ENCODE measurements at regions not wholly inside any gene's neighbourhood (a gene's known extent, or its start where the extent isn't known, plus 50 kb on each side); places are given as distances from the start of the nearest gene placed in this dataset.

DNA sequence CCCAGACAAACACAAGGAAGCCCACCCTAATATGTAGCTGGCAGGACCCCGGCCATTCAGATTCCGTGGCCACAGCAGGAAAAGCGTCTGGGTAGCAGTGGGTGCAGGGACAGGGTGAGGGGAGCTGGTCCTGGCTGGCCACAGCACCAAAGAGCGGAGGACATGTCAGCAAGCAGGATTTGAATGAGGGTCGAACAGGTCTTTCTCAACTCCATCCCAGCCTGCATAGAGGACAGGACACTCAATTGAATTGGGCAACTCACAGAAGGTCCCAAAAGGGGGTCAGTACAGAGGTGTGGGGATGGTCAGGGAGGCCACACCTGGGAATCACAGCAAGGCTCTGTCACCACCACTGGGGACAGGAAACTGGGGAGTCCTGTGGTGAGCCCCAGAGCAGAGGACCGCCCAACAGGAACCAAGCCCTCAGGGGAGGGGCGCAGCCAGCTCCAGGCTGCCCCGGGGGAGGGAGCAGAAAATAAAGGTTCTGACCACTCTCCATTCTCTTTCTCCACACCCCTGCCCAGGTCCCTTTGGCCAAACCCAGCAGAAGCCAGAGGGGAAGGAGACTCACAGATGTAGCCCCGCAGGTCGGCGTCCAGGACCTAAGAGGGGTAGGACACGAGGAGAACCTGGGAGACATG is 108.7 kb upstream of the PPP2R2D start:
- no peak for DNase-seq (ENCODE audit: low read depth in 2 of 2)

DNA sequence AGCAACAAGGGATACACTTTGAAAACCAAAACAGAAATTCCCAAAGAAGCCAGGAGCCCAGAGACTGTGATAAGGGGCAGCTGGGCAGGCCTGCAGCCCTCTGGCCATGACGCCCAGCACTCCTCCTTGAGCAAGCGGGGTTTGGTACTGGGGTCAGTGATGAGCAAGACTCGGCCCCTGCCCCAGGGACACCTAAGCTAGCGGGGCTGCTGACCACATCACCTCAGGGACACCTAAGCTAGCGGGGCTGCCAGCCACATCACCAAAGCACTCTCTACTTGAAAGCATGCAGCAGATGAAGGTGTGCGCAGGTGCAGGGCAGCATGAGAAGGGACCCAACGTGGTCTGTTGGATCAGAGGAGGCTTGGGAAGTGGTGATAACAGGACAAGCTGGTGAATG is 108.0 kb upstream of the PPP2R2D start:
- no peak for DNase-seq (ENCODE audit: low read depth in 2 of 2)

DNA sequence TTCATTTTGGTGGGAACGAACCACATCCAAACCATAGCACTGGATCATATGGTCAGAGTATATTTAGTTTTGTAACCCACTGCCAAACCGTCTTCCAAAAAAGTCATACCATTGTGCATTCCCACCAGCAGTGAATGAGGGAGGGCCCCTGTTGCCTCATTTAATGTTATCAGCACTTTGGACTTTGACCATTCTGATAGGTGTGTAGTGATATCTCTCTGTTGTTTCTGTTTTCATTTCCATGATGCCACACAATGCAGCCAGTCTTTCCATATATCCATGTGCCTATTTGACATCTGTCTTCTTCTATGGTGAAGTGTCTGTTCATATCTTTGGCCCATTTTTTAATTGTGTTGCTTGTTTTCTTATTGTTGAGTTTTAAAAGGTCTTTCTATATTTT is 105.0 kb upstream of the PPP2R2D start:
- no peak for DNase-seq (ENCODE audit: low read depth in 2 of 2)

DNA sequence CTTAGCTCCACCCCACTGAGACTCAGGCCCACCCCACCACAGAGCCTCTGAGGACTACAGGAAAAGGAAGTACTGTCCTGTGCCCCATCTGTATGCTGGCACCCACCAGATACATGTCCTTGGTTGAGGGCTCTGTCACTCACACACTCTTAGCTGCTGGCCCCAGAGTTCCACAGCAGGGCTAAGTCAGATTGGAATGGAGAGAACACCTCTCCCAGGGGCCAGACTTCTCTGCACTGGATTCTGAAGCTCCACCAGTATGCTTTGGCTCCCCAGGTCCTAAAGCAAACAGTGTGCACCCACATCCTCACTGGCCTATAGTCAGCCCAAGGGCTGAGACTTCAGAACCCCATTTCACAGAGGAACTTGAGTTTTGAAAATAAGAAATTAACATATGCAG is 103.2 kb upstream of the PPP2R2D start:
- DNase-seq (ENCODE audit: low read depth in 2 of 2) = no peak

DNA sequence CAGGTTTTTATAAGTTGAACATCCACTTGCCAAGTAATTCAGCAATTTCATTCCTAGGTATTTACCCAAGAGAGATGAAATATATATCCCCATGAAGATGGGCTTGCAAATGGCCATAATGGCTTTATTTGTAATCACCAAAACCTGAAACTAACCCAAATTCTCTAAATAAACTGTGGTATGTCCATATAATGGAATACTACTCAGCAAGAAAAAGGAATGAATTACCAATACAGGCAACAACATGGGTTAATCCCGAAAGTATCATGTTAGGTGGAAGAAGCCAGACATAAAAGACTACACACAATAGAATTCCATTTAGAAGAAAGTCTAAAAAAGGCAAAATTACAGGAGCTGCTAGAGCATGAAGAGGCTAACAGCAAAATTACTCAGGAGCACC is 101.4 kb upstream of the PPP2R2D start:
- DNase-seq (ENCODE audit: low read depth in 2 of 2) = no peak

DNA sequence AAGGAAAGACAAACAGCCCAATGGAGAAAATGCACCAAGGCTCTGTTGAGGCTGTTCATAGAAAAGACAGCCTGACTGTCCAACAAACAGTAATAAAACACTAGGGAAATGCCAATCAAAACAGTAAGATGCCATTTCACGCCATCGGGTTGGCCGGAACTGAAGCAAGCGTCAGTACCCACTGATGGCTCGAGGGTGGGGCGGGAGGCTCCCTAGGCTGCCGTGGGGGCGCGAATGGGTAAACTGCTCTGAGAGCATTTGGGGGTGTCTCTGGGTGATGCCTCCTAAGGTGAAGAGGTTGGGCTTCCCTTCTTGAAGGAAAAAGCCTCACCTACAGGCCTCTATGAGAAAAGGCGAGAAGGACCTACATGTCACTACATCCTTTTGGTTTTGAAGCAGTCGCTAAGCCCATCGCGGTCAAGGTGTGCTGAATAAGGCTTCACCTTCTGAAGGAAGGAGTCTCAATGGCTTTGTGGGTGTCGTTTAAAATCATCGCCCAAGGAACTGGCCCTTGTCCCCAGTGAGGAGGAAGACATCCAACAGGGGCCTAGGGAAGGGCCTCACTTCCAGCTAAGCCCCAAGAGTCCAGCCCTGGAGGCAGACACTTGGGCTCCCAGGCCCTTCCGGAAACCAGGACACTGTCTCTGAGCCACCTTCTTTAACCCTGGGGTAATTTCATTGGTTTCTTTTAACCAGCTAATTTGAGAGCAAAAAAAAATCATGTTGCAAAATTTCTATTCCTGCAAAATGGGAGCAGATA is 98.5 kb upstream of the PPP2R2D start:
- DNase-seq (ENCODE audit: low read depth in 2 of 2) = no peak

DNA sequence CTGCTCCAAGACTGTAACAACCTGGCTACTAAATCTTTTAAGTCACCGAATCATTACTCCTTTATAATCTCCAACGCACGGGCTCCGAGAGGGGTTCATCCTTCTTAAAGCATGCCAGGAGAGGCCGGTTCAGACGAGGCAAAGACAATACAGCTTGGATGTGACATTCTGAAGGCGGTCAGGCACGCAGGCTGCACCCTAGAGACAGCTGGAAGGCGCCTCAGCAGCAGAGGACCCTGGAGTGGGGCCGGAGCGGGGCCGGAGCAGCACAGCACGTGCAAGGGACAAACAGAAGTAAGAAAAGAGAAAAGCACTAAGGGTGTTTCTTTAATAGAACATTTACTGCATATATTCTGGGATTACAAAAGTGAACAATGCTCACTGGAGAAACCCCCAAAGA is 97.8 kb upstream of the PPP2R2D start:
- DNase-seq (ENCODE audit: low read depth in 2 of 2) = no peak

DNA sequence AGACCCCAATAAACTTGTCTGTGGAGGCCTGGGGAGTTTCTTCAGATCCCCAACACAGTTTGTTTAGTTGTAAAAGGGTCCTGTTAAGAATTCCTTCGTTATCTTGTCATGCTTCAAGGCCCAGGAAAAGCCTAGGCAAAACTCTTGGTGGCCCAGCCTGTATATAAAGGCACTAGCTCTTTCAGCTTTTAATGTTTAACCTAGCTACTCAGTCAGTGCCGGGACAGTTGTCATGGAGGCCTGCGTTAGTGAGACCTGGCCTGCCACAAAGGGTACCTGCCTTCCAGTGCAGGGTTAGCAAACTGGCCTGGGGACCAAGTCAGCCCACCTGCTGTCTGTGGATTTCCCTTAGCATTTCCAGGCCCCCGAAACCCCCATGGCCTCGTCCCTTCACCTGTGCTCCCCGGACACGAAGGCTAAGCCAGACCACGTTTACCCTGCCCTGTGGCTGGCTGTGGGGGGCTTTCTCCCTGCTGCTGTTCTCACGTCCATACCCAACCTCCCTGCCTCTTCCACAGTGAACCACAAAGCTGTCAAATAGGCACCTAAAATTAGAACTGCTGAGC is 96.9 kb upstream of the PPP2R2D start:
- DNase-seq (ENCODE audit: low read depth in 2 of 2) = no peak

DNA sequence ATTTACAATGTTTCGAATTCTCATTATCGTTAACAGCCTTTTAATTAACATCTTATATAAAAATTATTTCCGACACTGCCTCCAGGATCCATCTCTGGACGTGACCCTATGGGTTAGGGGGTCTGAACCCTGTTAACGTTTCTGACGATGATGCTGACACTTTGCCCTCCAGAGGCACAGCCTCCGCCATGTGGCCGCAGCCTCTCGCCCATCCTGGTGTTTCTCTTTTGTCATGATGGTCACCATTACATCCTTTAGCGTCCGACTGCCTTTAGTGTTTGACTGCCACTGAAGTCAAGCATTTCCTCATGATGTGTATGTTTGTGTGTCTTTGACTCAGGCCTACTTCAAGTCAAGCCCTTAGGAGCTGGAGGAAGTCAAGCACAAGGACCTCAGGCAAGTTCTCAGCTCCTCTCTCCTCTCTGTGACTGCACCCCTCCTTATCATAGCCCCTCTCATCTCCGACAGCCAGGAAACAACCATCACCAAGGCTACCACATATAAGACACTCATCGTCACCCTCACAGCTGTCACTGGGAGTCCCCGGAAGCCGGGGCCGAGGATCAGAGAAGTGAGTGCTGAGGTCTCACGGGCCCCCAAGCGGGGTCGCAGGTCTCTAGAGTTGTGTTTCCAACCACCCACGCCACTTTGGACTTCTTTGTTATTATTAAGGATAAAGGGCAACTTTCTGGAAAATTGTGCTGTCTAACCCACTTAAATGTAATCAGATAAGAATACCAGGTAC is 96.1 kb upstream of the PPP2R2D start:
- DNase-seq (ENCODE audit: low read depth in 2 of 2) = no peak

DNA sequence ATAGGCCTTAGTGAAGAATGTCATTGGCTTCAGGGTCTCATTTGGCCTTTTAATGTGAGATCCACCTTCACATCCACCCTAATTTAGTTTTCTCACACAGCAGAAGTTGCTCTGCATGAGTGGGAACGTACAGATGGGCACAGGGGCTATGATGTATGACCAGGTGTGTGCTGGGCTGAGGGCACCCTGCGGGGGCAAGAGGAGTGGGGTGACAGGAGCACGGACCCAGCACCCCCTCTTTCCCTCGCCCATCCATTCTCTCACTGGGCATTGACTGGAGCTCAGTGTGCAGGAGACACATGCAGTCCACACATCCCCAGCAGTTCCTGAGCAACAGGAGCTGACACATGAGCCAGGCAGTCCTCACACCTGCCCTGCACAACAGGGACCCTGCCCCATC is 95.1 kb upstream of the PPP2R2D start:
- no peak for DNase-seq (ENCODE audit: low read depth in 2 of 2)

DNA sequence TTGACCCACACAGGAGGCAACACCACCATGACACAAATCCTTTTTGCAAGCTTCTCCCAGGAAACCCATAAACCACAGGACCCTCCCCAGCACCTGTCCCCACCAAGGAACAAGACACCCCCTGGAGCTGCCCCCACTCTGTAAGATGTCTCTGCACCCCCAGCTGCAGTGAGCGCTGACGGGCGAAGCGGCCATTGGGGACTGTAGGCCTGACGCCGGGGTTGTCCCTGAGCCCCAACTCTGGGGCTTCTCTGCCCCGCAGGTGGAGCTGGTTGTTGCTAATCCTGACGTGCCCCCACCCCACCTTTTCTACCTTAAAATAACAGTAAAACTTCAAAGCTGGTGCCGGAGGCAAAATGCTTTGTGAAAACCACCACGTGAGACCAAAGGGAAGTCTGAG is 94.7 kb upstream of the PPP2R2D start:
- no peak for DNase-seq (ENCODE audit: low read depth in 2 of 2)

DNA sequence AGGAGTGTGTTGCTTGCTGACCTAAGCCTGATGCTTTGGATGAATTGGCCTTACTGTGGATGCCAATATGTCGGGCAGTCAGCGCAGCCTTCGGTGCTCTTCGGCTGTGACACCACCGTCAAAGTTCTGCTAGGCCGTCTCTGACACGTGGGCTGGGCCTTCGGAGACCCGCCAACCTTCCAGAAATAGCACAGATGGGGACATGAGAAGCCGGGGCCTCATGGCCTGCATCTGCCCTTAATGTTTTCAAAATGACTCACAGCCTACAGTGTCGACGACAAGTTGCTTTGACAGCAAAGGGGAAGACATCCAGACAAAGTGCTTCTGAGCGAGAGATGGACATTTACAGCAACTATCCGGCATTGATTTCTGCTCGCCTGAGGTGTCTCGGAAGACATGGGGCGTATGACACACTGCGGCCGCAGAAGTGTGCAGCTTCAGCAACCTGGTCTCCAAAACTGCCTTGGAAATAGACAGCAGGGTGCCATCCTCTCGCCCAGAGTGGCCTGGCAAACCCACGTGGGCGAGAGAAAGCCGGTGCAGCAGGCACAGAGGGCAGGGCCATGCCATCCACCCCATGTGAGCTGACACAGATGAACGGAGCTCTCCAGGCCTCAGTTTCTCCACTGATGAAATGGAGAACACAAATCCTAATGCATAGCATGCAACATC is 94.0 kb upstream of the PPP2R2D start:
- no peak for DNase-seq (ENCODE audit: low read depth in 2 of 2)

DNA sequence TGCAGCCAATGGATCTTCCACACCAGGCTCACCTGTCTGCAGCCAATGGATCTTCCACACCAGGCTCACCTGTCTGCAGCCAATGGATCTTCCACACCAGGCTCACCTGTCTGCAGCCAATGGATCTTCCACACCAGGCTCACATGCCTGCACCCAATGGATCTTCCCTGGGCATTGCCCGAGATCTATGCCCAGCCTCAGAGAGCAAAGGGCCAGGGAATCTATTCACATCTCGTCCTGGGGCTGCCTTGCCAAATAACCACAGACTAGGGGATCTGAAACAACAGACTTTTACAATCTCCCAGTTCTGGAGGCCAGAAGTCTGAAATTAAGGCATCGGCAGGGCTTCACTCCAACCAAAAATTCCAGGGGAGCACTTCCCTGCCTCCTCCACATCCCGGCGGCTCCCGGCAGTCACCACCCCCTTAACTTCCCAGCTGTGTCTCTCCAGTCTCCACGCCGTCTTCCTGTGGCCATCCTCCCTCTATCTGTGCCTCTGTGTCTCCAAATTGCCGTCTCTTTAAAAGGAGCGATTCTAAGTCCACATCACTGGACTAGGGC is 92.4 kb upstream of the PPP2R2D start:
- DNase-seq (ENCODE audit: low read depth in 2 of 2) = no peak

DNA sequence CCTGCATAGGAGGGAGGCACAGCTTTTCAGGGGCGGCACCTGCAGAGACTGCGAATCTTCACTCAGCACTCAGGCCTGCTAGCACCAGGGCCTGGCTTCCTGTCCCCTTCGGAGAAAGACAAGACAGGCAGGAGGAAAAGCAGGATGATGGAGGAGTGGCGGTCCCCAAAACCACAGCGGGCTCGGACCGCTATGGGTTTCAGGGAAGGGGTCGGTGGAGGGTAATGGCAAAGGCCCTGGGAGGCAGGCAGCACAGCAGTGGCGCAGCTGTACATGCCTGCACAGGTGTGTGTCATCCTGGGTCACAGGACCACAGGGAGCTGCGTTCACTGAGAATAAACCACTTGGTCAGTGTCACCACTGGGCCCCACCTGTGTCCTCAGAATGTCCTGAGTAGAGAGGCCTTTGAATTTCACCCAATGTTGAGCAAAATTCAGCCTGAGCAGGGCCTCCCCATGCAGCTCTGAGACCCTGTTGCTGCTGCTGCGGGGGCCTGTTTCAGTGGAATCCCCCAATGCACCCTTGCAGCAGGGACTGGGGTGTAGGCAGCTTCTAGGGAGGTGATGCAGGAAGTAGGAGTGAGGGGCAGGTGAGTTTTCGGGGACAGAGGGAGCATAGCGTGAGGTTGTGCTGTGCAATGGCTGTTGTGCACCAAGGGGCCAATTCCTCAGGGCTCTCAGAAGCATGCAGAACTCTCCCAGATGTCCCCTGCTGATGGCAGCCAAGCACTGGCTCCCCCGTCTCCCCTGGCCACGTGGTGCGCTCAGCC is 90.6 kb upstream of the PPP2R2D start:
- no peak for DNase-seq (ENCODE audit: low read depth in 2 of 2)

DNA sequence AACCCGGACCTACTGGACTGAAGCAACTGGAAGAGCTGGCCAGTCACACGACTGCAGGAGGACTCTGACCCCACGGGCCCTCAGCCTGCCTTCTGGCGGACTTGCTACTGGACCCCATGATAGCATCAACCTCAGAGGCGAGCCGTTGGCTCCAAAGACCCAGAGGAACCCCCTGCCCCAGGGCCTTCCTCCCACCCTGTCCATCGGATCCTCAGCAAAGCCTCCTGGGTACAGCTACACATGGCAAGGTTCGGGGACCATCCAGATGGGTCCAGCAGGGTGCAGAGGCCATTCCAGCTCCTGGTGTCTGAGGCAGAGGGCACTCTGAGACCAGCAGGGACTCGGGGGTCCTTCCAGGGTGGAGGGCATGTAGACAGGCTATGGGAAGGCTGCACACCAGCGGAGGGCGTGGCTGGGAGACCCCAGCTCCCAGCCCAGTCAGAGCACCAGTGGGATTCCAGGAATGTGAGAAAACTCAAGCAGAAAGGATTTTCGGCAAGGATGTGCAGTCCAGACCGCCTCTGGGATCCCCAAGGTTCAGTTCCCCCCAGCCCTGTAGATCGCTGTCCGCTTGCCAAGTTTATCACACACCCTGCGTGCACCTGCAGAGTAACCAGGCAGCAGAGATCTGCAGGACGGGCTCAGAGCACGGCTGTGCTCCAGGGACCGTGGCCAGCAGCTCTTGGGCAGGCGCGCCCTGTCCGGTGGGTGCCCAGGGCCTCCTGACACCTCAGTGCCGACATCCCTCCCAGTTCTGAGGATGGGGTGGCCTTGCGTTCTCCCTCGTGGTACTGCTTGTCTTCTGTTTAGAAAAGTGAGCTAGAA is 89.8 kb upstream of the PPP2R2D start:
- no peak for DNase-seq (ENCODE audit: low read depth in 2 of 2)

DNA sequence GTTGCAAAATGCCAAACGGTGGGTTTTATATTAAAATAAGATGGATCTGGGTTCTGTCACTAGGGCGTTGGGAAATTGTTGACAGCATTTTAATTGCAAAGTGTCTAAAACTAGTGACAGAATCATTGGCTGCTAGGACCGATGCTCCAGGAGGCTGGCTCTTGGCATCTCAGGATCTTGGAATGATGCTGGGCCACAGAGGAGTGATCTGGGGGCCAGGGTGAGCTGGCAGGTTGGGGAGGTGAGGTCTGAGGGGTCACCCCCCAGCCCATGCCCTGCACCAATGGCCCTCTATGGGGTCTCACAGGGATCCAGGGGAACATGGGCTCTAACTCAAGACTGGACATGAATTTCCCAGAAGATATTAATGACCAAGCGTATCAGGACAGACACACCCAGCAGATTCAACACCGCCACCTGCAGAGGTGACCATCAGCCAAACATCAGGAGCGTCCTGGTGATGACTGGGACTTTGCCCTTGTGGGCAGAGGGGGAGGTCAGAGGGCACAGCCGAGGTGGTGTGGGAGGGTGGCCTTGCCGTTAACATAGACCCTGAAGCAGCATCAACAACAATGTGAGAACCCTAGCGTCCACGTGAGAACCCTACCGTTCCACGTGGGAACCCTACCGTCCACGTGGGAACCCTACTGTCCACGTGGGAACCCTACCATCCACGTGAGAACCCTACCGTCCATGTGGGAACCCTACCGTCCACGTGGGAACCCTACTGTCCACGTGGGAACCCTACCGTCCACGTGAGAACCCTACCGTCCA is 89.0 kb upstream of the PPP2R2D start:
- no peak for DNase-seq (ENCODE audit: low read depth in 2 of 2)

DNA sequence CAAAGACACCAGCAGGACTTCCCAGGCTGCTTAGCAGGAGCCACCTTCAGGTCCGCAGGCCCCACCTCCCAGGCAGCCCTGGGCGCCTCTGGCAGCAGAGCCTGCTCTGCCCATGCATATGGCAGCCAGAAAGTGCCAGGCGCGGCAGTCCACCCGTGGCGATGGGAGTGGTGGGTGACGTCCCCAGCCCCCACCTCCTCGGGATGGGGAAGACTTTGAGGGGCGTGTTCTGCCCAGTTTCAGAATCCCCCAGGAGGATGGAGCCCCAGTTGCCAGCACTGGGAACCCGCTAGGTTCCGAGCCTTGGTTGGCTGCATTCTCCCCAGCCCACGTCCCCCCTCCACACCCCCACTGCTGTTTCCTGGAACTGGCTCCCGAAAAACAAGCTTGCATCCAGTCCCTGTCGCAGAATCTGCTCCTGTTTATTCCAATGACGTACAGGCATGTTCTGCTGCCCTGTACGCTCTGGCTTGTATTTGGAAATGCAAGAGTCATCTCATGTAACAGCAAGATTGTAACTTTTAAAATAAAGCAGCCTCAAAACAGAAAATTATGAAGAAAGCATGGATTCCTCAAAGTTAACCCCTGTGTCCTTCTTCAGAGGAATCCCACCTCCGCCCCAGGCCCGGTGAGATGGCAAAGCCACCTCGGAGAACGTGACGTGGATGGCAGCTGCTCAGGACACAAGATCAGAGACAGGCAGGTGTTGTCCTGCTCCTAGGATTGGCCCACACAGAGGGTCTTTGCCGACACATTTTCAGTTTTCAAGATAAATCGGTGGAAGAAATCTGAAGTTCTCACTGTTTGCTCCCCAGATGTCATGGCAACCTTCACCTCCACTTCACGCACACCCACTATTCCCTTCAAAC is 87.8 kb upstream of the PPP2R2D start:
- no peak for DNase-seq (ENCODE audit: low read depth in 2 of 2)

DNA sequence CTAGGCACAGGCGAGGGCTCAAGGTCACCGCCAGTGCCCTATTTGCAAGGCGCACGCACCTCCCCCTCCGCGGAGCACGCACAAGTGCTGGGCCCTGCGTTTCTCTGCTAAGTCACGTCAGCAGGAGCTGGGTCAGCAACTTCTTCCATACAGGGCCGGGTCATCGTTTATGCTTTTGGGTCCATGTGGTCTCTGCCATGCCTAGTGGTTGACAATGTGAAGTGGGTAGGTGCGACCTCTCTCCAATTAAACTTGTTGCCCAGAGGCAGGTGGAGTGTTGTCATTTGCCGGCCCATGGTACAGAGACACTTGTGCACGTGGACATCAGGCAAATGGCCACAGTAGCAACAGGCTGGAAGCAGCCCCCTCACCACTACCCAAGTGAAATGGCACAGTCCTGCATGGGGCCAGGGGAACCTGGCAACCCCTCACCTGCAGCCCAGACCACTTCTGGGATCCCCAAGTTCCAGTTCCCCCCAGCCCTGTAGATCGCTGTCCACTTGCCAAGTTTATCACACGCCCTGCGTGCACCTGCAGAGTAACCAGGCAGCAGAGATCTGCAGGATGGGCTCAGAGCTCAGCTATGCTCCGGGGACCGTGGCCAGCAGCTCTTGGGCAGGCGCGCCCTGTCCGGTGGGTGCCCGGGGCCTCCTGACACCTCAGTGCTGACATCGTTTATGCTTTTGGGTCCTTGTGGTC is 86.1 kb upstream of the PPP2R2D start:
- no peak for DNase-seq (ENCODE audit: low read depth in 2 of 2)
